HG03045 (cell line): ENCODE measurements at regions not wholly inside any gene's neighbourhood (a gene's known extent, or its start where the extent isn't known, plus 50 kb on each side); places are given as distances from the start of the nearest gene placed in this dataset.

ENCODE experiments used
- ATAC-seq: cut with Tn5 transposase; IDR thresholded peaks from one replicate; pipeline ENCODE4 v1.9.1; 2021; ENCODE audit warnings: mild to moderate bottlenecking, moderate library complexity; ENCODE audit not compliant: unreplicated experiment

- no peak for ATAC-seq
These were observed 419.6 kb upstream of the NRP1 start for GRCh38 chr10:33754052-33754451.

GRCh38 chr10:33753389-33753788 is 418.9 kb upstream of the NRP1 start:
- ATAC-seq = no peak

- ATAC-seq = no peak
These were observed 415.3 kb upstream of the NRP1 start for GRCh38 chr10:33749790-33750189.

GRCh38 chr10:33749067-33749735 is 414.7 kb upstream of the NRP1 start:
- no peak for ATAC-seq

GRCh38 chr10:33746836-33747268 is 412.4 kb upstream of the NRP1 start:
- ATAC-seq = no peak

GRCh38 chr10:33746186-33746585 is 411.7 kb upstream of the NRP1 start:
- ATAC-seq = no peak

- no peak for ATAC-seq
These were observed 409.0 kb upstream of the NRP1 start for GRCh38 chr10:33743429-33743857.

- no peak for ATAC-seq
These were observed 404.6 kb upstream of the NRP1 start for GRCh38 chr10:33739031-33739430.

GRCh38 chr10:33735464-33735923 is 401.0 kb upstream of the NRP1 start:
- ATAC-seq = no peak

- ATAC-seq = no peak
These were observed 400.1 kb upstream of the NRP1 start for GRCh38 chr10:33734393-33735155.

- no peak for ATAC-seq
These were observed 398.6 kb upstream of the NRP1 start for GRCh38 chr10:33733058-33733457.

- no peak for ATAC-seq
These were observed 397.8 kb upstream of the NRP1 start for GRCh38 chr10:33732161-33732680.

- ATAC-seq = no peak
These were observed 396.9 kb upstream of the NRP1 start for GRCh38 chr10:33731322-33731721.

GRCh38 chr10:33725430-33725829 is 391.0 kb upstream of the NRP1 start:
- ATAC-seq = no peak

- no peak for ATAC-seq
These were observed 388.7 kb upstream of the NRP1 start for GRCh38 chr10:33723181-33723580.

- no peak for ATAC-seq
These were observed 387.6 kb upstream of the NRP1 start for GRCh38 chr10:33722067-33722466.

- ATAC-seq = no peak
These were observed 387.0 kb upstream of the NRP1 start for GRCh38 chr10:33721509-33721908.

GRCh38 chr10:33720161-33720560 is 385.7 kb upstream of the NRP1 start:
- no peak for ATAC-seq

- no peak for ATAC-seq
These were observed 384.7 kb upstream of the NRP1 start for GRCh38 chr10:33719005-33719703.

- no peak for ATAC-seq
These were observed 382.2 kb upstream of the NRP1 start for GRCh38 chr10:33716501-33717267.
